ENCODE measurements at regions not wholly inside any gene's neighbourhood (a gene's known extent, or its start where the extent isn't known, plus 50 kb on each side); places are given as distances from the start of the nearest gene placed in this dataset.
"Not testable (repeated sequence)": the region's sequence is repeated elsewhere in the genome, so short reads cannot be mapped to it uniquely, and the experiment has no call there.

- TF ChIP-seq CTCF (IDR thresholded peaks at IDR 0.05; ENCODE audit: unreplicated experiment), result no peak
- no TSS peak for BruUV-seq (replicated peaks)
- H3K9me3 Mint-ChIP-seq (ENCODE audit: unreplicated experiment), result no peaks in the 10 kb centered on the region
- H3K4me3 Mint-ChIP-seq (ENCODE audit: unreplicated experiment), result no peak overlapping the region
- POLR2A ChIA-PET, result no interaction called here
- peaks cover 53% of the 10 kb centered on the region for H3K36me3 Mint-ChIP-seq (ENCODE audit: insufficient read depth, unreplicated experiment)
- intact Hi-C loops (cut with micrococcal nuclease), result no loop called here
- no peaks in the 10 kb centered on the region for H3K27me3 Mint-ChIP-seq (ENCODE audit: insufficient read depth, unreplicated experiment)
- no peak for DNase-seq (ENCODE audit: unreplicated experiment)
- CTCF ChIA-PET, result interaction anchor here (0.6 kb wide), 1 partner anchor 63 kb away, joined by 3 read pairs; no protein-coding TSS in a partner anchor
- no peaks in the 10 kb centered on the region for H3K4me1 Mint-ChIP-seq (ENCODE audit: insufficient read depth, unreplicated experiment)
- no peak overlapping the region for H3K27ac Mint-ChIP-seq (ENCODE audit: low read depth, unreplicated experiment)
These were observed 200.7 kb upstream of the KCTD7 start for GRCh38 chr7:66427956-66428355.

GRCh38 chr7:66429498-66430163, 199.1 kb upstream of the KCTD7 start:
- no peaks in the 10 kb centered on the region for H3K9me3 Mint-ChIP-seq (ENCODE audit: unreplicated experiment)
- BruUV-seq (replicated peaks), result no TSS peak
- DNase-seq (ENCODE audit: unreplicated experiment), result no peak
- no peaks in the 10 kb centered on the region for H3K27me3 Mint-ChIP-seq (ENCODE audit: insufficient read depth, unreplicated experiment)
- H3K27ac Mint-ChIP-seq (ENCODE audit: low read depth, unreplicated experiment), result no peak overlapping the region
- POLR2A ChIA-PET, result no interaction called here
- no peak for TF ChIP-seq CTCF (IDR thresholded peaks at IDR 0.05; ENCODE audit: unreplicated experiment)
- CTCF ChIA-PET, result no interaction called here
- peaks cover 49% of the 10 kb centered on the region for H3K36me3 Mint-ChIP-seq (ENCODE audit: insufficient read depth, unreplicated experiment)
- intact Hi-C loops (cut with micrococcal nuclease), result no loop called here
- no peak overlapping the region for H3K4me3 Mint-ChIP-seq (ENCODE audit: unreplicated experiment)
- no peaks in the 10 kb centered on the region for H3K4me1 Mint-ChIP-seq (ENCODE audit: insufficient read depth, unreplicated experiment)

- ChIA-PET CTCF (no interaction called here), POLR2A (no interaction called here)
- H3K9me3 Mint-ChIP-seq (ENCODE audit: unreplicated experiment), result no peaks in the 10 kb centered on the region
- no peak overlapping the region for H3K4me3 Mint-ChIP-seq (ENCODE audit: unreplicated experiment)
- no TSS peak for BruUV-seq (replicated peaks)
- no peaks in the 10 kb centered on the region for H3K4me1 Mint-ChIP-seq (ENCODE audit: insufficient read depth, unreplicated experiment)
- no peaks in the 10 kb centered on the region for H3K27me3 Mint-ChIP-seq (ENCODE audit: insufficient read depth, unreplicated experiment)
- no peak for TF ChIP-seq CTCF (IDR thresholded peaks at IDR 0.05; ENCODE audit: unreplicated experiment)
- intact Hi-C loops (cut with micrococcal nuclease), result no loop called here
- peaks cover 48% of the 10 kb centered on the region for H3K36me3 Mint-ChIP-seq (ENCODE audit: insufficient read depth, unreplicated experiment)
- no peak for DNase-seq (ENCODE audit: unreplicated experiment)
- H3K27ac Mint-ChIP-seq (ENCODE audit: low read depth, unreplicated experiment), result no peak overlapping the region
These were observed 198.5 kb upstream of the KCTD7 start for GRCh38 chr7:66430164-66430545.

GRCh38 chr7:66438703-66439405, 189.8 kb upstream of the KCTD7 start:
- H3K27me3 Mint-ChIP-seq (ENCODE audit: insufficient read depth, unreplicated experiment); H3K9me3 Mint-ChIP-seq (ENCODE audit: unreplicated experiment); intact Hi-C loops (cut with micrococcal nuclease); POLR2A ChIA-PET; CTCF ChIA-PET; DNase-seq (ENCODE audit: unreplicated experiment); BruUV-seq (replicated peaks); H3K4me1 Mint-ChIP-seq (ENCODE audit: insufficient read depth, unreplicated experiment); H3K27ac Mint-ChIP-seq (ENCODE audit: low read depth, unreplicated experiment); H3K4me3 Mint-ChIP-seq (ENCODE audit: unreplicated experiment): not testable (repeated sequence)
- H3K36me3 Mint-ChIP-seq (ENCODE audit: insufficient read depth, unreplicated experiment), result peaks cover 18% of the 10 kb centered on the region
